Left lung (tissue), 4 donors: ENCODE measurements at regions not wholly inside any gene's neighbourhood (a gene's known extent, or its start where the extent isn't known, plus 50 kb on each side); places are given as distances from the start of the nearest gene placed in this dataset.

Experiments
- ATAC-seq: fragments of 200-7000 bp; cut with Tn5 transposase; one replicate; pipeline ENCODE4 v1.9.1; 2020; ENCODE audit warnings: moderate library complexity
- DNase-seq, 4 donors: peaks; one replicate each; pipeline ENCODE4 v3.0.0-alpha.2; 2013 to 2020
- H3K27ac ChIP-seq, 2 donors: fragments of 200-600 bp; sonication (generic) in 1 of 2; one replicate each; pipeline versions ENCODE4 v1.5.0 to v1.8.0; 2020 to 2021
- H3K27me3 ChIP-seq, 2 donors: fragments of 200-600 bp; sonication (generic) in 1 of 2; one replicate each; pipeline versions ENCODE4 v1.5.0 to v1.8.0; 2020 to 2021
- H3K36me3 ChIP-seq, 2 donors: fragments of 200-600 bp; sonication (generic) in 1 of 2; one replicate each; pipeline versions ENCODE4 v1.5.0 to v1.8.0; 2020 to 2021
- H3K4me1 ChIP-seq, 2 donors: fragments of 200-600 bp; one replicate each; pipeline ENCODE4 v1.8.0; 2021
- H3K4me3 ChIP-seq, 2 donors: fragments of 200-600 bp; sonication (generic) in 1 of 2; one replicate each; pipeline versions ENCODE4 v1.5.0 to v1.8.0; 2020 to 2021; ENCODE audit warnings: mild to moderate bottlenecking in 1 of 2
- H3K9me3 ChIP-seq, 2 donors: fragments of 200-600 bp; sonication (generic) in 1 of 2; one replicate each; pipeline versions ENCODE4 v1.5.0 to v1.8.0; 2020 to 2021
- CTCF ChIP-seq, 2 donors: fragments of 200-600 bp; sonication (generic) in 1 of 2; IDR thresholded peaks; one replicate each; pipeline versions ENCODE4 v1.5.0 to v1.8.0; 2021; ENCODE audit warnings: antibody characterized with exemption in 2 of 2
- intact Hi-C, 2 donors: fragments of 100-400 bp; cut with DNase I; formaldehyde crosslinking; loops; one replicate each; pipeline versions ENCODE4 v1.11.2 to v1.14.2; 2022
- donor health status: DM: no; HTN: yes; CAD: no.
- donor health status: DM: no; HTN: no; CAD: no.

DNA sequence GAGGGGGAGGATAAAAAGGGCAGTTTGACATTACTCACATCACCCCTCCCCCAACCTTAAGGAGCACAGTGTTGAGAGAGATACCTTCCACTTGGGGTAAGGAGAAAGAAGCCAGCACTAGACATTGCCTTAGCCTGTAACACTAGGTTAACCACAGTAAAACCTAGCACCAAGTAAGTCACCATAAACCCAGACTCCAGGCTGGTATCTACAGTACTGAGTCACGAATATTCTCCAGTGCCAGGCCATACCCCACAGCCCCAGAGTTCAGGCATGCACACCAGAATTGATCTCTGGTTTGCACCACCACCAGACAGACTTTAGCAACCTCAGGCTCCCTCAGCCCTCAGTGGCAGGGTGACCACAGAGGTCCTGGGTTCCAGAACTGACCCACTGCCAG lies 570.4 kb downstream of the PRR32 start:
- intact Hi-C loops: no loop called here
- ATAC-seq (no peak), DNase-seq (no peak)
- no peak for TF ChIP-seq CTCF (IDR thresholded peaks at IDR 0.05)
- Histone ChIP-seq H3K4me3 (no peak overlapping the region), H3K36me3 (no peaks in the 10 kb centered on the region), H3K9me3 (no peaks in the 10 kb centered on the region), H3K27ac (no peak overlapping the region), H3K4me1 (no peaks in the 10 kb centered on the region), H3K27me3 (no peaks in the 10 kb centered on the region)
